GM23338 (cell line): ENCODE measurements at regions not wholly inside any gene's neighbourhood (a gene's known extent, or its start where the extent isn't known, plus 50 kb on each side); places are given as distances from the start of the nearest gene placed in this dataset.

Experiments
- ATAC-seq: fragments of 200-7000 bp; cut with Tn5 transposase; 3 replicates; pipeline ENCODE4 v1.9.1; 2020
- DNase-seq: peaks from one replicate; pipeline ENCODE4 v3.0.0-alpha.2; 2015; ENCODE audit warnings: low spot score
- H2AFZ ChIP-seq: fragments of 200-600 bp; sonication (generic); 2 replicates; pipeline ENCODE4 v1.8.0; 2016; ENCODE audit warnings: antibody characterized with exemption, mild to moderate bottlenecking, moderate library complexity
- H3F3A ChIP-seq: fragments of 200-600 bp; sonication (generic); replicated peaks from 2 replicates; pipeline ENCODE4 v1.8.0; 2017; ENCODE audit warnings: antibody characterized with exemption, mixed run types, low read depth
- H3K27ac ChIP-seq: fragments of 200-600 bp; sonication (generic); 2 replicates; pipeline ENCODE4 v1.6.1; 2016; ENCODE audit warnings: low read depth
- H3K27me3 ChIP-seq: fragments of 200-600 bp; sonication (generic); 2 replicates; pipeline ENCODE4 v1.8.0; 2016; ENCODE audit warnings: mild to moderate bottlenecking, mixed run types, moderate library complexity; ENCODE audit not compliant: insufficient read depth
- H3K36me3 ChIP-seq: fragments of 200-600 bp; sonication (generic); 2 replicates; pipeline ENCODE4 v1.8.0; 2016; ENCODE audit warnings: mild to moderate bottlenecking; ENCODE audit not compliant: insufficient read depth
- H3K4me1 ChIP-seq: fragments of 200-600 bp; sonication (generic); 2 replicates; pipeline ENCODE4 v1.8.0; 2016; ENCODE audit warnings: mild to moderate bottlenecking, moderate library complexity; ENCODE audit not compliant: insufficient read depth
- H3K4me2 ChIP-seq: fragments of 200-600 bp; sonication (generic); 2 replicates; pipeline ENCODE4 v1.7.1; 2017; ENCODE audit warnings: mixed run types
- H3K4me3 ChIP-seq: fragments of 200-600 bp; sonication (generic); 2 replicates; pipeline ENCODE4 v1.6.1; 2016; ENCODE audit warnings: mixed run types
- H3K79me2 ChIP-seq: fragments of 200-600 bp; sonication (generic); replicated peaks from 2 replicates; pipeline ENCODE4 v1.8.0; 2017; ENCODE audit warnings: mild to moderate bottlenecking; ENCODE audit not compliant: insufficient read depth
- H3K9me2 ChIP-seq: fragments of 200-600 bp; sonication (generic); 2 replicates; pipeline ENCODE4 v1.8.0; 2017; ENCODE audit not compliant: insufficient read depth
- H4K20me1 ChIP-seq: fragments of 200-600 bp; sonication (generic); replicated peaks from 2 replicates; pipeline ENCODE4 v1.8.0; 2017; ENCODE audit warnings: mild to moderate bottlenecking; ENCODE audit not compliant: insufficient read depth
- H3K27ac Mint-ChIP-seq: 2 replicates; pipeline ENCODE4 v1.8.0; 2020; ENCODE audit warnings: inconsistent platforms, mild to moderate bottlenecking, moderate library complexity, mixed read lengths
- H3K27me3 Mint-ChIP-seq: 3 replicates; pipeline ENCODE4 v1.8.0; 2022; ENCODE audit warnings: low read depth, mild to moderate bottlenecking, moderate library complexity, mixed read lengths, inconsistent platforms; ENCODE audit not compliant: insufficient read depth, poor library complexity
- H3K36me3 Mint-ChIP-seq: 3 replicates; pipeline ENCODE4 v1.8.0; 2021; ENCODE audit warnings: low read depth, mild to moderate bottlenecking, inconsistent platforms, moderate library complexity, mixed read lengths
- H3K4me1 Mint-ChIP-seq: 3 replicates; pipeline ENCODE4 v1.8.0; 2020; ENCODE audit warnings: mild to moderate bottlenecking, inconsistent platforms, mixed read lengths
- H3K4me3 Mint-ChIP-seq: 3 replicates; pipeline ENCODE4 v1.8.0; 2021; ENCODE audit warnings: moderate library complexity, mild to moderate bottlenecking, inconsistent platforms, mixed read lengths
- H3K9me3 Mint-ChIP-seq: 3 replicates; pipeline ENCODE4 v1.8.0; 2020; ENCODE audit warnings: moderate library complexity, mild to moderate bottlenecking, inconsistent platforms, mixed read lengths
- EZH2 ChIP-seq: fragments of 200-600 bp; sonication (generic); IDR thresholded peaks from one replicate; pipeline ENCODE4 v1.8.0; 2017; ENCODE audit warnings: antibody characterized with exemption, mild to moderate bottlenecking, low read depth; ENCODE audit not compliant: unreplicated experiment
- POLR2AphosphoS5 ChIP-seq: IDR thresholded peaks from 2 replicates; pipeline ENCODE4 v1.6.1; 2016; ENCODE audit warnings: antibody characterized with exemption, low read depth
- STAT1 ChIP-seq: IDR thresholded peaks from one replicate; pipeline ENCODE4 v1.6.1; 2016; ENCODE audit warnings: antibody characterized with exemption; ENCODE audit not compliant: unreplicated experiment
- ZNF331 ChIP-seq: fragments of 250-450 bp; sonication (Bioruptor Pico); IDR thresholded peaks from 2 replicates; pipeline ENCODE4 v1.5.0; 2020; ENCODE audit warnings: low read depth, mild to moderate bottlenecking, moderate library complexity
- TF ChIP-seq, protein P1 (sequence below): fragments of 250-450 bp; sonication (Bioruptor Pico); IDR thresholded peaks from 2 replicates; pipeline ENCODE4 v1.5.0; 2020; ENCODE audit warnings: mild to moderate bottlenecking, moderate library complexity
- TF ChIP-seq, protein P2 (sequence below), 2 experiments: fragments of 200-600 bp in 1 of 2; sonication (generic) in 1 of 2; conservative IDR thresholded peaks; 2 replicates each; pipeline versions ENCODE4 v1.5.1 to v1.6.1; 2016 to 2017; ENCODE audit warnings: antibody characterized with exemption in 2 of 2, low read depth in 2 of 2, mild to moderate bottlenecking in 2 of 2, moderate library complexity in 1 of 2

DNA sequence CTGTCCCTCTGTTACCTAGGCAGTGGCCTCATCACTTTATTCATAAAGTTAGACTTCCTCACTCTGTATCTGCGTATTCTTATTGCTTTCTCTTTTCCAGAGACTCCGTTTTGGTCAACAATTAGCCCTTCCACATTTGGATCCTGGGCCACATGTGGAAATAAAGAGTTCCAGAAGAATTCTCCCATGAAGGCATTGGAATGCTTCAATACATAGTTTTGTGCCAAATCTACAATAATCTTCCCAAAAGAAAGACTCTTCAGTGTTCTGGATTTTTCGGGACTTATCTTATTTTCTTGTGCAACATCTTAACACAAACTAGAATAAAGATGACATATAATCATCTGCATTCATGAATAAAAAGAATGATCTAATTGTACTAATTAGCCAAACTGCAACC is 187.7 kb upstream of the BMP2 start:
- no peaks in the 10 kb centered on the region for H3K9me2 ChIP-seq
- Mint-ChIP-seq H3K27me3 (no peaks in the 10 kb centered on the region), H3K4me3 (no peak overlapping the region), H3K9me3 (no peaks in the 10 kb centered on the region), H3K4me1 (peaks cover 4% of the 10 kb centered on the region; the same call in 1 of the 3 replicates), H3K36me3 (no peaks in the 10 kb centered on the region), H3K27ac (no peak overlapping the region)
- DNase-seq, result no peak
- H3K4me1 ChIP-seq, result 0 out of 2 replicates have a peak, but pooled peaks cover 5% of the 10 kb centered on the region
- H4K20me1 ChIP-seq, result no peaks in the 10 kb centered on the region
- no peak overlapping the region for H2AFZ ChIP-seq
- no peaks in the 10 kb centered on the region for H3K79me2 ChIP-seq
- H3K27ac ChIP-seq, result no peak overlapping the region
- TF ChIP-seq STAT1, result no peak
- TF ChIP-seq, protein P1, sequence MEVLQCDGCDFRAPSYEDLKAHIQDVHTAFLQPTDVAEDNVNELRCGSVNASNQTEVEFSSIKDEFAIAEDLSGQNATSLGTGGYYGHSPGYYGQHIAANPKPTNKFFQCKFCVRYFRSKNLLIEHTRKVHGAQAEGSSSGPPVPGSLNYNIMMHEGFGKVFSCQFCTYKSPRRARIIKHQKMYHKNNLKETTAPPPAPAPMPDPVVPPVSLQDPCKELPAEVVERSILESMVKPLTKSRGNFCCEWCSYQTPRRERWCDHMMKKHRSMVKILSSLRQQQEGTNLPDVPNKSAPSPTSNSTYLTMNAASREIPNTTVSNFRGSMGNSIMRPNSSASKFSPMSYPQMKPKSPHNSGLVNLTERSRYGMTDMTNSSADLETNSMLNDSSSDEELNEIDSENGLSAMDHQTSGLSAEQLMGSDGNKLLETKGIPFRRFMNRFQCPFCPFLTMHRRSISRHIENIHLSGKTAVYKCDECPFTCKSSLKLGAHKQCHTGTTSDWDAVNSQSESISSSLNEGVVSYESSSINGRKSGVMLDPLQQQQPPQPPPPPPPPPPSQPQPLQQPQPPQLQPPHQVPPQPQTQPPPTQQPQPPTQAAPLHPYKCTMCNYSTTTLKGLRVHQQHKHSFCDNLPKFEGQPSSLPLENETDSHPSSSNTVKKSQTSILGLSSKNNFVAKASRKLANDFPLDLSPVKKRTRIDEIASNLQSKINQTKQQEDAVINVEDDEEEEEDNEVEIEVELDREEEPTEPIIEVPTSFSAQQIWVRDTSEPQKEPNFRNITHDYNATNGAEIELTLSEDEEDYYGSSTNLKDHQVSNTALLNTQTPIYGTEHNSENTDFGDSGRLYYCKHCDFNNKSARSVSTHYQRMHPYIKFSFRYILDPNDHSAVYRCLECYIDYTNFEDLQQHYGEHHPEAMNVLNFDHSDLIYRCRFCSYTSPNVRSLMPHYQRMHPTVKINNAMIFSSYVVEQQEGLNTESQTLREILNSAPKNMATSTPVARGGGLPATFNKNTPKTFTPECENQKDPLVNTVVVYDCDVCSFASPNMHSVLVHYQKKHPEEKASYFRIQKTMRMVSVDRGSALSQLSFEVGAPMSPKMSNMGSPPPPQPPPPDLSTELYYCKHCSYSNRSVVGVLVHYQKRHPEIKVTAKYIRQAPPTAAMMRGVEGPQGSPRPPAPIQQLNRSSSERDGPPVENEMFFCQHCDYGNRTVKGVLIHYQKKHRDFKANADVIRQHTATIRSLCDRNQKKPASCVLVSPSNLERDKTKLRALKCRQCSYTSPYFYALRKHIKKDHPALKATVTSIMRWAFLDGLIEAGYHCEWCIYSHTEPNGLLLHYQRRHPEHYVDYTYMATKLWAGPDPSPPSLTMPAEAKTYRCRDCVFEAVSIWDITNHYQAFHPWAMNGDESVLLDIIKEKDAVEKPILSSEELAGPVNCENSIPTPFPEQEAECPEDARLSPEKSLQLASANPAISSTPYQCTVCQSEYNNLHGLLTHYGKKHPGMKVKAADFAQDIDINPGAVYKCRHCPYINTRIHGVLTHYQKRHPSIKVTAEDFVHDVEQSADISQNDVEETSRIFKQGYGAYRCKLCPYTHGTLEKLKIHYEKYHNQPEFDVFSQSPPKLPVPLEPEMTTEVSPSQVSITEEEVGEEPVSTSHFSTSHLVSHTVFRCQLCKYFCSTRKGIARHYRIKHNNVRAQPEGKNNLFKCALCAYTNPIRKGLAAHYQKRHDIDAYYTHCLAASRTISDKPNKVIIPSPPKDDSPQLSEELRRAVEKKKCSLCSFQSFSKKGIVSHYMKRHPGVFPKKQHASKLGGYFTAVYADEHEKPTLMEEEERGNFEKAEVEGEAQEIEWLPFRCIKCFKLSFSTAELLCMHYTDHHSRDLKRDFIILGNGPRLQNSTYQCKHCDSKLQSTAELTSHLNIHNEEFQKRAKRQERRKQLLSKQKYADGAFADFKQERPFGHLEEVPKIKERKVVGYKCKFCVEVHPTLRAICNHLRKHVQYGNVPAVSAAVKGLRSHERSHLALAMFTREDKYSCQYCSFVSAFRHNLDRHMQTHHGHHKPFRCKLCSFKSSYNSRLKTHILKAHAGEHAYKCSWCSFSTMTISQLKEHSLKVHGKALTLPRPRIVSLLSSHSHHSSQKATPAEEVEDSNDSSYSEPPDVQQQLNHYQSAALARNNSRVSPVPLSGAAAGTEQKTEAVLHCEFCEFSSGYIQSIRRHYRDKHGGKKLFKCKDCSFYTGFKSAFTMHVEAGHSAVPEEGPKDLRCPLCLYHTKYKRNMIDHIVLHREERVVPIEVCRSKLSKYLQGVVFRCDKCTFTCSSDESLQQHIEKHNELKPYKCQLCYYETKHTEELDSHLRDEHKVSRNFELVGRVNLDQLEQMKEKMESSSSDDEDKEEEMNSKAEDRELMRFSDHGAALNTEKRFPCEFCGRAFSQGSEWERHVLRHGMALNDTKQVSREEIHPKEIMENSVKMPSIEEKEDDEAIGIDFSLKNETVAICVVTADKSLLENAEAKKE (CRISPR knock-in tag), result no peak
- no peaks in the 10 kb centered on the region for H3F3A ChIP-seq
- no peak overlapping the region for H3K4me3 ChIP-seq
- ATAC-seq, result no peak
- H3K4me2 ChIP-seq, result no peak overlapping the region
- no peaks in the 10 kb centered on the region for H3K36me3 ChIP-seq
- no peaks in the 10 kb centered on the region for H3K27me3 ChIP-seq

- Histone ChIP-seq H4K20me1 (no peaks in the 10 kb centered on the region), H3K4me2 (no peak overlapping the region), H3K79me2 (no peaks in the 10 kb centered on the region), H3K27ac (no peak overlapping the region), H3K4me1 (0 out of 2 replicates have a peak, but pooled peaks cover 5% of the 10 kb centered on the region), H3K36me3 (no peaks in the 10 kb centered on the region), H3K4me3 (no peak overlapping the region), H3F3A (no peaks in the 10 kb centered on the region), H3K27me3 (no peaks in the 10 kb centered on the region), H3K9me2 (no peaks in the 10 kb centered on the region), H2AFZ (no peak overlapping the region)
- no peak for TF ChIP-seq ZNF331 (CRISPR knock-in tag)
- TF ChIP-seq, protein P2, sequence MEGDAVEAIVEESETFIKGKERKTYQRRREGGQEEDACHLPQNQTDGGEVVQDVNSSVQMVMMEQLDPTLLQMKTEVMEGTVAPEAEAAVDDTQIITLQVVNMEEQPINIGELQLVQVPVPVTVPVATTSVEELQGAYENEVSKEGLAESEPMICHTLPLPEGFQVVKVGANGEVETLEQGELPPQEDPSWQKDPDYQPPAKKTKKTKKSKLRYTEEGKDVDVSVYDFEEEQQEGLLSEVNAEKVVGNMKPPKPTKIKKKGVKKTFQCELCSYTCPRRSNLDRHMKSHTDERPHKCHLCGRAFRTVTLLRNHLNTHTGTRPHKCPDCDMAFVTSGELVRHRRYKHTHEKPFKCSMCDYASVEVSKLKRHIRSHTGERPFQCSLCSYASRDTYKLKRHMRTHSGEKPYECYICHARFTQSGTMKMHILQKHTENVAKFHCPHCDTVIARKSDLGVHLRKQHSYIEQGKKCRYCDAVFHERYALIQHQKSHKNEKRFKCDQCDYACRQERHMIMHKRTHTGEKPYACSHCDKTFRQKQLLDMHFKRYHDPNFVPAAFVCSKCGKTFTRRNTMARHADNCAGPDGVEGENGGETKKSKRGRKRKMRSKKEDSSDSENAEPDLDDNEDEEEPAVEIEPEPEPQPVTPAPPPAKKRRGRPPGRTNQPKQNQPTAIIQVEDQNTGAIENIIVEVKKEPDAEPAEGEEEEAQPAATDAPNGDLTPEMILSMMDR (conservative IDR thresholded peaks at IDR 0.05; ENCODE audit: low read depth in 2 of 2), result no peak
- no peak for TF ChIP-seq STAT1
- TF ChIP-seq EZH2, result no peak
- TF ChIP-seq POLR2AphosphoS5, result no peak
- Mint-ChIP-seq H3K36me3 (no peaks in the 10 kb centered on the region), H3K9me3 (no peaks in the 10 kb centered on the region), H3K4me3 (no peak overlapping the region), H3K4me1 (peaks cover 4% of the 10 kb centered on the region; the same call in 1 of the 3 replicates), H3K27ac (no peak overlapping the region), H3K27me3 (no peaks in the 10 kb centered on the region)
- DNase-seq, result no peak
- no peak for ATAC-seq
Observed at GRCh38 chr20:6579417-6579816, 188.1 kb upstream of the BMP2 start.
